HG03565 (cell line): ENCODE measurements at regions not wholly inside any gene's neighbourhood (a gene's known extent, or its start where the extent isn't known, plus 50 kb on each side); places are given as distances from the start of the nearest gene placed in this dataset.
"Not testable (repeated sequence)": the region's sequence is repeated elsewhere in the genome, so short reads cannot be mapped to it uniquely, and the experiment has no call there.

ENCODE experiments used
- ATAC-seq: cut with Tn5 transposase; IDR thresholded peaks from one replicate; pipeline ENCODE4 v1.9.1; 2021; ENCODE audit warnings: mild to moderate bottlenecking, moderate library complexity; ENCODE audit not compliant: unreplicated experiment

GRCh38 chr1:96116731-96117130, 604.9 kb upstream of the PTBP2 start:
- no peak for ATAC-seq

DNA sequence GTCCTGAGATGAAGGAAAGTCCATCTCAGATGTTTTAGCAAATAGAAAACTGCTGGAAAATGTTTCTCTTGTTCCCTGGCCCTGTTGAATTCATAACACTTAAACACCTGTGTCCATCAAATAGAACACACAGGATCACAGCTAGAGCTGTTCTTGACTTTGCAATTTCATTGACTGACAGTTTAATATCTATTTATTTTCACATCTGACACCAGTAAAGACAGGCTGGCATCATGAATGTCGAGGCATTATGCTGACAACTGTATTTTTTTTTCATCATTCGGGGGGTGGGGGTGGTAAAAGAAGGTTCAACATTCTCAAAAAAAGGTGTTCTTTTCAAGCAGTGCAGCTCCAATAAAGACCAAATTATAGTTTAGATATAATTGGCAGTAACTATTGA, 591.2 kb upstream of the PTBP2 start:
- no peak for ATAC-seq

GRCh38 chr1:96144636-96145035, 576.9 kb upstream of the PTBP2 start:
- ATAC-seq: no peak

DNA sequence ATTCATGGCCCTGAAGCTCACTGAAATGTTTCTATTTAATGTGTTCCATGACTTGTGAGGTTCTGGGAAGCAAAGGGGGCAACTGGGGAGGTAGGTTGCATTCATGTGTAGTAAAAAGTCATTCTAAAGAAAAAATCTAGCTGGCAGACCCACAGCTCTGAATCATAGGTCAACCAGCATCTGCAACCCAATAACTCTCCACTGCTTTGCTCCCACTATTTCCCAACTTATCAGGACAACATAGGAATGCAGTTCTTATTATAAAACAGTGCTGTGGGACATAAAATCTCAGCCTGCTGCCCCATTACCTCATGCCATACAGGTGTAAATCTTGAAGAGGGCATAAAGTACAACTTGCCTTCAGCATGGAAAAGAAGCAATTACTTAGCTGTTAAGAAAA, 576.1 kb upstream of the PTBP2 start:
- no peak for ATAC-seq

- ATAC-seq: not testable (repeated sequence)
These were observed 568.6 kb upstream of the PTBP2 start for GRCh38 chr1:96152957-96153356.

DNA sequence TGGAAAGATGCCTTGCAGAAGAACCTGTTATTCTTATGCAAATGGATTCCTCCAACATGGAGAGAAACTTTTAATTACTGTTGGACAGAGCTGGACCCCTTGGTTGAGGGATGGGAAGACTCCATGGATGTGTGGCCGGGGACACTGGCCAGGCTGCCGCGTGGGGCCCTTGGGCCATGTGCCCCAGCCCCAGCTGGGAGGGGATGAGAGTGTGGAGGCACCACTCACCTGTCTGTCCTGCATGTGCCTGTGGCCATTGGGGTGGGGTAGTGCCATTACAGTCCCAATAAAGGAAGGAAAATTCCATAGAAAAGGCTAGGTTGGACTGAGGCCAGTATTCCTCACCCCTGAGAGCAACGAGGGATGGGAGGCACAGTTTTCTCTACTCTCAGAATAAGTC, 564.5 kb upstream of the PTBP2 start:
- ATAC-seq: no peak

DNA sequence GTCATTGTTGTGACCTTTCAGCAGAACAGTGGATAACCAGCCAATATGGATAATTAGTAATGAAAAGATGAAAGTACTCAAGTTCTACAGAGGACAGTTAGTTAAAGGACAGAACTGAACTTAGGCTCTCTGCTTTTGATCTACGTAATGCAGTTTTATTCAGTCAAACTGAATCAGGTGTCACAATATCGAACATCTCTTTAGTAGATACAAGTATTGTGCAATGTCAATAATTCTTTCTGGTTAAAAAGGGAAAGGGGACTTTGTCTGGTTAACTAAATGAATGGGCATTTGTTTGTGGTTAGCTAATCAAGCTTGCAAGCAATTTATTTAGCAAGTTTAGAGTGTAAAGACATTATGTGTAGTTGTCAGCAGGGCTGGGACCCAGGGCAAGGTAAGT, 562.2 kb upstream of the PTBP2 start:
- ATAC-seq: no peak

DNA sequence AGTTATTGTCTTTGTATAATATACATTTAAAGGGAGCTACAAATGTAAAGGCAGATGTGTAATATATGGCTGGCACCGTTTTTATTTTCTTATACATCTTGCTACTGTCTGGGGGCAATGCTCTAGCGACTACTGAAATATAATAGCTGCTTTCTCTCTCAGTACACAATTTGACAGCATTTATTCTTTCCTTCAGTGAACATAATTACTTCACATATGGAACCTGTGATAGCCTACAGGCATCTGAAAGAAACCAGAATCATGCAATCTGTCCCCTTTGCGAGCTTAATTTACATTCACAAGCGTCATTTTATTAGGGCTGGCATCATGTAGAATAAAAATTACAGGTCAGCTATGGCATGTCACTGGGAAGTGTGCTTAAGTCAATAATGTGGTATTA, 557.5 kb upstream of the PTBP2 start:
- ATAC-seq: no peak

DNA sequence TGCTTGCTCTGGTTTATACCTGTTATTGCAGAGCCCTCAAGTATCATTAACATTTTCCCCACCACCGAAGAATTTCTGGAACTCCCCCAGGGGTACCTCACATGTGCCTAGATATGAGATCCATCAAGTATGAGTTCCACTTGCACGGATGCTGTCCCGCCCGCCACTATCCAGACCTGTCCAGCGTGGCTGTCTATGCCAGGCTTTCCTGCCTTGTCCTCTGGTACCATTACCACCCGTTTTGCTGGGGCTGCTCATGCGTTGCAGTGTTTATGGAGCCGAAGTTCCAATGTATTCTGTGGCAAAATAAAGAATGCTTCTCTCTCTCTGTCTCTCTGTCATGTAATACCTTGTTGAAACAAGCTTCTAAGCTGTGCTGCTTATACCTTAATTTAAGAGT, 543.5 kb upstream of the PTBP2 start:
- no peak for ATAC-seq

- ATAC-seq: no peak
These were observed 538.1 kb upstream of the PTBP2 start for GRCh38 chr1:96183485-96183884.

DNA sequence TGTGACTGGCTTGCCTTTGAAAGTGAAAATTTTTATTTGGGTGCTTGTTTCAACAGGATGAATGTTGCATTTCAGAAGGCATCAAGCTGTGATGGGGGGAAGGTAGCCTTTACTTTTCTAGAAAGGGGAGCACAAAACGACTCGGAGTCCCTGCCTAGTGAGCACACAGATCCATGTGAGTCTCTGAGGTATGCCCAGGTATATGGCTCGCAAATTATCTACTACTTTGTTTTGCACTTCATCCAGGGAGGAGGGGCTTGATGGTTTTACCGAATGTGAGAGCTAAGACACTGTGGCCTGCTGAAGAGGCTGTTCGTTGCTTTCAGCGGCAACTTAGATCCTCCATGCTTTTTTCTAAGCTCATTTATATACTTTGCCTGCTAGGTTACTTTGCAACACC, 537.7 kb upstream of the PTBP2 start:
- ATAC-seq: no peak

GRCh38 chr1:96185181-96185580, 536.4 kb upstream of the PTBP2 start:
- ATAC-seq: no peak

DNA sequence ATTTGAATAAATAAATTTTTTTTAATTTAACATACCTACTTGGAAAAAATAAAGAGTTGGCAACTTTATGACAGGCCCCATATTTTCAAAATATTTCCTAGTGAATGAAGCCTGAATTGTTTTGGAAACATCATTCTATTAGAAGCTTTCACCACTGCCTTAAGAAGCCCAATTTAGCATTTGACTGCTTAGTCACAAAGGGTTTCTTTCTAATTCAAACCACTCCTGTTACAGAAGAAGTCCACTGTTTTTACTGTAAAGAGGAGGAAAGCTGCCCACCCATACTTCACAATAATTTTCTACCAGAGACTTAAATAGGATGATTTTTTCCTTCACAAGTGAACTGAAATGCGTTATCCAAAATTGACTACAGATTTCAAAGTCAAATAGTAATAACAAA, 534.6 kb upstream of the PTBP2 start:
- no peak for ATAC-seq

- ATAC-seq: no peak
These were observed 530.4 kb upstream of the PTBP2 start for GRCh38 chr1:96191165-96191564.

GRCh38 chr1:96206451-96206850, 515.1 kb upstream of the PTBP2 start:
- no peak for ATAC-seq

DNA sequence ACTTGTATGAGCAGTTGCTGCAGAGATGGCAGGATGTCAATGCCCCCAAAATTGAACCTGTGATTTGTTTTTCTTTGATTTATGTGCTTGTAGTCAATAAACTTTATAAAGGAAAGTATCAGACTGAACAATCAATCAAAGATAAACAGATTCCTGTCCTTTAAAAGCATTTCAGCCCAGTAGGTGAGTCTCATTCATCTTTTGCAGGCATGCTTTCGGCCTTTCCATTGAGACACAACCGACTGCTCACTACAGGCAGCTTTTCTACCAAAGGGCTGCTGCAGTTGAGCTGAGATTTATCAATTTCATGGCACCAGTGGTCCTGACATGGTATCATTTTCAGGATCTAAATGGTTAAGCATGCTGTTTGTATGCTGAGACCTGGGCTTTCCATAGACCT, 513.6 kb upstream of the PTBP2 start:
- ATAC-seq: no peak

- no peak for ATAC-seq
These were observed 513.2 kb upstream of the PTBP2 start for GRCh38 chr1:96208428-96208827.

DNA sequence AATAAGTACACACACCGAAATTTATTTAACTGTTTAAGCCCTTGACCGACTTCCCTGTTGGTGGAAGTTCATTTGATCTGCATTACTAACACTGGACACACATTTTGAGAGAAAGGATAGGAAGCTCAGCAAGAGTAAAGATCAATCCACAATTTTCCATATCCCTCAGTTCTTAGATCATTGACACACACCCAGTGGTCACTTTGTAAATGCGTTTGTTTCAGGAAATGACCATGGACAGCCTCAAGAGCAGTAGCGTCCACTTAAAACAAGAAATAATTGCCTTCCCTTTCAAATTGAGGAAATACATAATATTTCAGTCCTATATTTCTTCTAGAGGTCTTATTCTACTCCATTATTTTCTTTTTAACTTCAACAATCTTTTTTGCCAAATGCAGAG, 511.5 kb upstream of the PTBP2 start:
- ATAC-seq: no peak

- no peak for ATAC-seq
These were observed 510.4 kb upstream of the PTBP2 start for GRCh38 chr1:96211202-96211601.

DNA sequence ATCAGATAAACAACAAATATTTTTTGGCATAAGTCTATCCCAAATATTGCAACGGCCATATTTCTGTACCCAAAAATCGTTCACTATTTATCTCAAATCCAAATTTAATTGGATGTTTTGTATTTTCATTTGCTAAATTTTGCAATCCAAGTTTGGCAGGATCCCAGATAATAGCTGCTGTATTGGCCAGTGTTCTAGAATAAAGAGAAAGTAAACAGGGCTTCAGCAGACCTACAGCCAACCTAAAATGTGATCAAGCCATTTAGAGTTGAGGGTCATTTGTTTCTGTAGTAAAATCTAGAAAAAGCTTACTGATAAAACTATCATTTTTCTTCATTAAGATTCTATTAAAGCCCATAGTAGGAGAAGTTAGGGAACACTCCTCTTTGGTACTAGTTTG, 506.6 kb upstream of the PTBP2 start:
- no peak for ATAC-seq

GRCh38 chr1:96220651-96221050, 500.9 kb upstream of the PTBP2 start:
- ATAC-seq: no peak

DNA sequence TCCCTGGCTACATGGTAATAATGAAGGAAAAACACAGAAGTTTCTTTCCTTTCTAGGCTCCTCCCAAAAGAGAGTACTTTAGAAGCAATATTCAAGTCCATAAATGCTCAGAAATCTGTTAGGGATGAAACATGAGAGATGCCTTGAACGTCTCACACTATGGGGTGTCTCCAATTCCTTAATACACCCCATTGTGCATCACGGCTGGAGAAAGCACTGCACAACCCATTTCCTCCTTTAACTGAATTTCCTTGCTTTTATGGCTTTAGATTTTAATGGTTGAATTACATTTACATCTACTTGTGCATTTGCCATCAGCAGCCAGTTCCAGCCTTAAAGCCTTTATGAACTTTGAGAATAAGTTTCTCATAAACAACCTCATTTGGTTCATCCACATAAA, 498.9 kb upstream of the PTBP2 start:
- ATAC-seq: no peak

DNA sequence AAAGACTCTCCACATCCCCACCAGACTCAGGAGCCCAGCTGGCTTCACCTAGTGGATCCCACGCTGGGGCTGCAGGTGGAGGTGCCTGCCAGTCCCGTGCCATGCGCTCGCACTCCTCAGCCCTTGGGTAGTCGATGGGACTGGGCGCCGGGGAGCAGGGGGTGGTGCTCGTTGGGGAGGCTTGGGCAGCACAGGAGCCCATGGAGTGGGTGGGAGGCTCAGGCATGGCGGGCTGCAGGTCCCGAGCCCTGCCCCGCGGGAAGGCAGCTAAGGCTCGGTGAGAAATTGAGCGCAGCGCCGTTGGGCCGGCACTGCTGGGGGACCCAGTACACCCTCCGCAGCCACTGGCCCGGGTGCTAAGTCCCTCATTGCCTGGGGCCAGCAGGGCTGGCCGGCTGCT, 497.4 kb upstream of the PTBP2 start:
- ATAC-seq: not testable (repeated sequence)

GRCh38 chr1:96233422-96233821, 488.2 kb upstream of the PTBP2 start:
- ATAC-seq: no peak
